HG02610 (cell line): ENCODE measurements at regions not wholly inside any gene's neighbourhood (a gene's known extent, or its start where the extent isn't known, plus 50 kb on each side); places are given as distances from the start of the nearest gene placed in this dataset.
"Not testable (repeated sequence)": the region's sequence is repeated elsewhere in the genome, so short reads cannot be mapped to it uniquely, and the experiment has no call there.

Experiments used
- ATAC-seq: cut with Tn5 transposase; IDR thresholded peaks from one replicate; pipeline ENCODE4 v1.9.1; 2021; ENCODE audit warnings: mild to moderate bottlenecking, moderate library complexity; ENCODE audit not compliant: unreplicated experiment

- ATAC-seq: no peak
Observed at GRCh38 chr1:212155219-212155618, 119.7 kb downstream of the DTL start.

GRCh38 chr1:212157252-212157651 lies 121.7 kb downstream of the DTL start:
- ATAC-seq: no peak

DNA sequence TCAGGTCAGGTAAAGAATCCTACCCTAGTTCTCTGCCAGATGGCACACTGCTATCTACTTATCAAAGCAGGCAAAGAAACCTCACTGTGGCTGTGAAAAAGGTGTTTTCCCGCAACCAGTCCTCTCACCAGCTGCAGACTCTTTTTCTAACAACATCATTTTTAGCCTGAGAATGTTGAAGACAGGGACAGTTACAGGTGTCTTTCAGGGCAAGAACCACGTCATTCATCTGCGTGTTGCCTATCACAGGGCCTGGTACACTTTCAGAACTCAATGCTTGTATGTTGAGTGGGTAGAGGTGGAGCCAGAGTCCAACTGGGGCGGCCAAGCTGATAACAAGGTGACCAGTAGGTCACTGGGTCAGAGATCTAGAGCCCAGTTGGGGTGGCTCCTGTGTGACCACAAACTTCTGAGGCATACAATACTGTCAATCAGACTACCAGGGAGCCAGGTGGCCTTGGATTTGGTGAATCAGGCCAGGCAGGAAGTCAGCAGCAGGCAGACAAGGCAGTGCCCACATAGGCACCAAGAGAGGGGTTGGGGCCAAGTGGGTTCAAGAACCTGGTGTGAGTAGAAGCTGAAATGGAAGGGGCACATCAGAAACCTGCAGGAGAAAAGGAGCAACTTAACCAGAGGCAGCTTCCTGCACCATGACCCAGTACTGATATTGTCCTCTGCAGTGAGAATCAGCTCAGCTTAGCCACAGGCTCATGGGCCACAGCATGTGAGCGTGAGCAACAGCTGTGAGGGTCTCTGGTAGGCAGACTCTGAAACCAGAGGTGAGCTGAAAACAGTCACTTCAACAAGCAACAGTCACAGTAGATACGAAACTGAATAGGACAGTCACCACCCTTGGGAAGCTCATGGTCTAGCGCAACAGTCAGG lies 123.6 kb downstream of the DTL start:
- ATAC-seq: peak; percentile 50

DNA sequence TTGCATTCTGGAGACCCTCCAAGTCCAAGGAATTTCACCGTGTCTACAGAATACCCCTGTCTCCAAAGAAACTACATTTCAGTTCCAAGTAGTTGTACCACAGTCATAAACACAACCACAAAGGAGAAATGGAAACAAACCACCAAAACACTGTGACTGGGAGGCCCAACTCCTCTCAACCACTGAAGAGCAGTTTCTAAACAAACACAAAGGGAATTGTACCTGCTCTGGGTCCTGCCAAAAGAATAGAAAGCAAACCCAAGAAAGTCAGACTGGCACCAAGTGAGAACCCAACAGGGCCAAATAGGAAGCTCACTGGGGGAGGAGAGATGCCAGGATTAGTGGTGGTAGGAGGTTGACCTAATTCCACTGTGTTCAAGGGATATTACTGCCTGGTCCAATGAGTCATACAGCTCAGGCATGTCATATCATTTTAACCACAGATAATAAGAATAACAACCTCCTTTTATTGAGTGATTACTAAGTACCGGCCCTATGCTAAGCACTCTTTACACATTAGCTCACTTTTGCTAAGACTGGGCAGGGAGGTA lies 123.9 kb upstream of the PPP2R5A start:
- peak; percentile 42 for ATAC-seq

- ATAC-seq: peak; percentile 47
Observed at GRCh38 chr1:212162635-212163034, 122.6 kb upstream of the PPP2R5A start.

GRCh38 chr1:212164095-212164872 lies 120.9 kb upstream of the PPP2R5A start:
- ATAC-seq: no peak

DNA sequence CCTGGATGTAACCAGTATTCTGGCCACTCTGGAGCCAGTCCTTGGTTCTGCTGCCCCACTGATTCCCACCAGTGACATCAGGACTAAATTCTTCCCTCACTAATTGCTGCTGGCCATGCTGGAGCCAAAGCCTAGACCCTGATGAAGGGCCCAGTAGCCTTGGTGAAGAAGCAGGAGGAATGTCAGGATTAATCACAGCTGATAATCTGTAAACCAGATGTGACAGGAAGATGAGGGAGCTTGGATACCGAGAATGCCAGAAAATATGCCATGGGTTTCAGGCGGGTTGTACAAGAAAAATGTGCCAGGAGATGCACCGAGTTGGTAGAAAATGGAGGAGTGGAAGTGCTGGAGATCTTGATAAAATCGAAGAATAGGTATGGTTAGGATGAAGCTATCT lies 119.0 kb upstream of the PPP2R5A start:
- ATAC-seq: no peak

DNA sequence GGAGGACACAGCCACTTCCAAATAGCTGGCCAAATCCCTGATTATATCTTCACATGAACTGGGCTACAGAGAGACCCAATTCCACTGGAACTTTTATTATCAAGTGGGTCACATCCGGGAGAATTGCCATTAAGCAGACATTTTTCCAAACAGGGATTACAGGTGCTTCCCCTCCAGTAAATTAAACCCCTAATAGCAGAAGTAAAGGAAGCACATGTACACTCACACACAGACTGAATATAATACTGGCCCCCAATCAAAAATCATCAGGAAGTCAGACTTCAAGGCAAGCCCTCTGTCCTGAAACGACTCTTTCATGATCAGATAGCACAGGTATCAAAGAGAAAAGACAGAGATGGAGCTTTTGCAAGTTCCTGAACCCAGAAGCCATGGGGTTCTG lies 118.6 kb upstream of the PPP2R5A start:
- ATAC-seq: no peak

- no peak for ATAC-seq
Observed at GRCh38 chr1:212167098-212167497, 118.1 kb upstream of the PPP2R5A start.

GRCh38 chr1:212173567-212173966 lies 111.6 kb upstream of the PPP2R5A start:
- ATAC-seq: no peak

GRCh38 chr1:212174295-212174694 lies 110.9 kb upstream of the PPP2R5A start:
- not testable (repeated sequence) for ATAC-seq

DNA sequence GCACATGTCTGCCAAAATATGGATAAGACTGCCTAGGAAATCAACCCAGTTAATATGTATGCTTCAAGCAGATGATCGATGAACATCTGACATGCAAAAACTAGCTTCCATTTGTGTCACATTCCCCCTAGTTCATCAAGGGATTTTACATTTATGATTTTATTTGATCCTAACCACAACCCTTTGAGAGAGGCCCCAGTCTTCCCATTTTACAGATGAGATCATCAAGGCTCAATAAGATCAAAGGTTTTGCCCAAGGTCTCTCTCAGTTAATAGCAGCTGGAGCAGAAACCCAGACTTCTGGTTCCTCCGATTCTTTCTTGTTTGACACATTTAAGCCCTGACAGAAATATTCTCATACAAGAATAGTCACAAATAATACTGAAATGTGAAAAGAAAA lies 107.7 kb upstream of the PPP2R5A start:
- no peak for ATAC-seq

DNA sequence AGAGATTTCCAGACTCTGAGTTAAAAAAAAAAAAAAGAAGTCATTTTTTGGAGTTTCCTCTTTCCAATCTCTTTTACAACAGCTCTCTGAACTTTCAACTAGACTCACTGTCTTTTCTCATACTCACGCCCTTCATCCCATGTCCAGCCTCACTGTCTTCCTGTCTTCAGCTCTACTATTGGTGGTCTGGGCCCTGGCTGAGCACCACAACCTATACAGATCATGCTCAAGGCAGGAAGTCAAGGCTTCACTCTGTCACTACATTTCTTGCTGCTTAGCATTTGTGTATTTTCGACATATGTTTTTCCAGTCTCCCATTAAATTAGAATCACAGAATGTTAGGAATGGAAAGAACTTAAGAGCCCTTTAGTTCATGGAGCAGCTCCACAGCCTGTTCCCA lies 106.4 kb upstream of the PPP2R5A start:
- no peak for ATAC-seq

- no peak for ATAC-seq
Observed at GRCh38 chr1:212179394-212180076, 105.7 kb upstream of the PPP2R5A start.

DNA sequence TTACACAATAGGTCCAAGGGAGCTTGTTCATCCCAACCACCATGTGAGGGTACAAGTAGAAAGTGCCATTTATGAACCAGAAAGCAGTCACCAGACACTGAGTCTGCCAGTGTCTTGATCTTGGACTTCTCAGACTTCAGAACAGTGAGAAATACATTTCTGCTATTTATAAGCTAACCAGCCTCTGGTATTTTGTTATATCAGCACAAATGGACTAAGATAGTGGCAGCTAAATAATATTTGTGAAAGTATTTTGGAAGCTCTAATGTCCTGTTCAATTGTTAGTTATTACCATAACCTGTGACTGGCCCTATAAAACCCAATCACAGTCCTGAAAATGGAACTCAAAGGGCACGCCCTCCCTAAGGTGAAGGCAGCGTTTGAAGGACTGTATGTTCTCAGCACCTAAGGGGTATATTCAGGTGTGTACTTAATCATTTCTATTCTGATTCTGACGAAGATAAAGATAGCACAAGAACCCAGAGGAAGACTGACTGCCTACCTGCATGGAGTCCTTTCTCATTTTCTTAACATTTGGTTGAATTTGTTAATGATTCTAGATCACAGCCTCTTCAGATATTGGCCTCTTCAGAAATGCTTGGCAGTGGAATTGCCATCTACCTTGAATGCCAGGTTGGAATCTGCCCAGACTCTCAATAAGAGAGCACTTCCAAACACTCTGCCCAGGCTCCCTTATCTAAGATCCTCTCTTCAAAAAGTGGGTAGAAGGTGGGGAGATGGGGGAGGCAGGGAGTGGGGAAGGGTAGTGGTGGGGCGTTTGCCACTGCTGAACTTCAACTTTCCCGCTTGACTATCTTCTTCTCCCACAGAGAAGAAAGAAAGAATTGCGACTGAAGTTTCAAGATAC lies 104.0 kb upstream of the PPP2R5A start:
- ATAC-seq: no peak

- no peak for ATAC-seq
Observed at GRCh38 chr1:212182171-212182570, 103.0 kb upstream of the PPP2R5A start.

- ATAC-seq: no peak
Observed at GRCh38 chr1:212182579-212182978, 102.6 kb upstream of the PPP2R5A start.

- ATAC-seq: peak; percentile 94
Observed at GRCh38 chr1:212186427-212187207, 98.6 kb upstream of the PPP2R5A start.

GRCh38 chr1:212188599-212189351 lies 96.4 kb upstream of the PPP2R5A start:
- ATAC-seq: peak; percentile 57
